Fibroblast of mammary gland (primary cell): ENCODE measurements at regions not wholly inside any gene's neighbourhood (a gene's known extent, or its start where the extent isn't known, plus 50 kb on each side); places are given as distances from the start of the nearest gene placed in this dataset.

Experiments used
- DNase-seq: peaks from one replicate; pipeline ENCODE4 v3.0.0-alpha.2; 2010; ENCODE audit warnings: low read depth
- H3K4me3 ChIP-seq: 2 replicates; pipeline ENCODE4 v1.5.1; 2011; ENCODE audit warnings: low read depth, mild to moderate bottlenecking, low read length, moderate library complexity; ENCODE audit not compliant: control insufficient read depth
- CTCF ChIP-seq: conservative IDR thresholded peaks from 2 replicates; pipeline ENCODE4 v1.5.1; 2011; ENCODE audit warnings: low read depth, low read length, inconsistent platforms; ENCODE audit not compliant: control insufficient read depth, insufficient read depth

GRCh38 chr7:54153462-54153861 lies 388.7 kb upstream of the VSTM2A start:
- TF ChIP-seq CTCF = no peak
- no peak overlapping the region for H3K4me3 ChIP-seq
- no peak for DNase-seq

GRCh38 chr7:54159088-54159487 lies 383.1 kb upstream of the VSTM2A start:
- no peak for DNase-seq
- TF ChIP-seq CTCF = no peak
- no peak overlapping the region for H3K4me3 ChIP-seq

GRCh38 chr7:54161621-54162020 lies 380.6 kb upstream of the VSTM2A start:
- H3K4me3 ChIP-seq = no peak overlapping the region
- TF ChIP-seq CTCF = no peak
- no peak for DNase-seq

GRCh38 chr7:54166419-54166818 lies 375.8 kb upstream of the VSTM2A start:
- H3K4me3 ChIP-seq = no peak overlapping the region
- no peak for TF ChIP-seq CTCF
- no peak for DNase-seq

- no peak for TF ChIP-seq CTCF
- no peak overlapping the region for H3K4me3 ChIP-seq
- DNase-seq = no peak
Observed at GRCh38 chr7:54179321-54180029, 362.7 kb upstream of the VSTM2A start.

GRCh38 chr7:54180796-54181195 lies 361.4 kb upstream of the VSTM2A start:
- no peak for DNase-seq
- H3K4me3 ChIP-seq = no peak overlapping the region
- TF ChIP-seq CTCF = no peak

- no peak for TF ChIP-seq CTCF
- no peak overlapping the region for H3K4me3 ChIP-seq
- DNase-seq = no peak
Observed at GRCh38 chr7:54183055-54183454, 359.1 kb upstream of the VSTM2A start.
